Vagina (tissue), 2 donors: ENCODE measurements at regions not wholly inside any gene's neighbourhood (a gene's known extent, or its start where the extent isn't known, plus 50 kb on each side); places are given as distances from the start of the nearest gene placed in this dataset.

ENCODE experiments used
- CTCF ChIP-seq, 3 experiments: fragments of 450-650 bp in 2 of 3; fragments of 200-600 bp in 1 of 3; sonication (generic) in 1 of 3; IDR thresholded peaks; one replicate each; pipeline ENCODE4 v1.5.1; 2017 to 2019; ENCODE audit warnings: antibody characterized with exemption in 3 of 3, mild to moderate bottlenecking in 2 of 3, moderate library complexity in 2 of 3
- POLR2AphosphoS5 ChIP-seq, 2 donors: sonication (generic); formaldehyde crosslinking; IDR thresholded peaks; one replicate each; pipeline ENCODE4 v1.9.0; 2017; ENCODE audit warnings: antibody characterized with exemption in 2 of 2, mild to moderate bottlenecking in 2 of 2, low read depth in 1 of 2; ENCODE audit not compliant: insufficient read depth in 1 of 2

- TF ChIP-seq POLR2AphosphoS5 (IDR thresholded peaks at IDR 0.05; ENCODE audit: insufficient read depth in 1 of 2, low read depth in 1 of 2) (no peak), CTCF (IDR thresholded peaks at IDR 0.05) (no peak)
These were observed 279.6 kb upstream of the GRAMD2B start for GRCh38 chr5:126143622-126144021.
